HFFc6 (cell line): ENCODE measurements at regions not wholly inside any gene's neighbourhood (a gene's known extent, or its start where the extent isn't known, plus 50 kb on each side); places are given as distances from the start of the nearest gene placed in this dataset.

Experiments
- DNase-seq: peaks from one replicate; pipeline ENCODE4 v3.0.0-alpha.2; 2018
- H3K27ac Mint-ChIP-seq: 2 replicates; pipeline ENCODE4 v1.8.0; 2020; ENCODE audit warnings: mild to moderate bottlenecking, mixed read lengths
- H3K27me3 Mint-ChIP-seq: 2 replicates; pipeline ENCODE4 v1.8.0; 2021; ENCODE audit warnings: mild to moderate bottlenecking, moderate library complexity, mixed read lengths; ENCODE audit not compliant: insufficient read depth
- H3K36me3 Mint-ChIP-seq: 2 replicates; pipeline ENCODE4 v1.8.0; 2021; ENCODE audit warnings: low read depth, mixed read lengths
- H3K4me1 Mint-ChIP-seq: 2 replicates; pipeline ENCODE4 v1.8.0; 2020; ENCODE audit warnings: low read depth, mixed read lengths
- H3K4me3 Mint-ChIP-seq: 2 replicates; pipeline ENCODE4 v1.8.0; 2020; ENCODE audit warnings: mild to moderate bottlenecking, moderate library complexity, mixed read lengths
- H3K9me3 Mint-ChIP-seq: 2 replicates; pipeline ENCODE4 v1.8.0; 2020; ENCODE audit warnings: mild to moderate bottlenecking, mixed read lengths
- TF ChIP-seq, protein P1 (sequence below): fragments of 200-600 bp; sonication (generic); IDR thresholded peaks from 2 replicates; pipeline ENCODE4 v1.5.0; 2021; ENCODE audit warnings: antibody characterized with exemption, mild to moderate bottlenecking

GRCh38 chr1:103177108-103177775, 68.9 kb upstream of the COL11A1 start:
- Mint-ChIP-seq H3K27me3 (no peaks in the 10 kb centered on the region), H3K4me3 (peak overlapping the region; percentile 72), H3K27ac (peak overlapping the region; percentile 89), H3K9me3 (no peaks in the 10 kb centered on the region), H3K4me1 (peaks cover 63% of the 10 kb centered on the region), H3K36me3 (no peaks in the 10 kb centered on the region)
- TF ChIP-seq, protein P1, sequence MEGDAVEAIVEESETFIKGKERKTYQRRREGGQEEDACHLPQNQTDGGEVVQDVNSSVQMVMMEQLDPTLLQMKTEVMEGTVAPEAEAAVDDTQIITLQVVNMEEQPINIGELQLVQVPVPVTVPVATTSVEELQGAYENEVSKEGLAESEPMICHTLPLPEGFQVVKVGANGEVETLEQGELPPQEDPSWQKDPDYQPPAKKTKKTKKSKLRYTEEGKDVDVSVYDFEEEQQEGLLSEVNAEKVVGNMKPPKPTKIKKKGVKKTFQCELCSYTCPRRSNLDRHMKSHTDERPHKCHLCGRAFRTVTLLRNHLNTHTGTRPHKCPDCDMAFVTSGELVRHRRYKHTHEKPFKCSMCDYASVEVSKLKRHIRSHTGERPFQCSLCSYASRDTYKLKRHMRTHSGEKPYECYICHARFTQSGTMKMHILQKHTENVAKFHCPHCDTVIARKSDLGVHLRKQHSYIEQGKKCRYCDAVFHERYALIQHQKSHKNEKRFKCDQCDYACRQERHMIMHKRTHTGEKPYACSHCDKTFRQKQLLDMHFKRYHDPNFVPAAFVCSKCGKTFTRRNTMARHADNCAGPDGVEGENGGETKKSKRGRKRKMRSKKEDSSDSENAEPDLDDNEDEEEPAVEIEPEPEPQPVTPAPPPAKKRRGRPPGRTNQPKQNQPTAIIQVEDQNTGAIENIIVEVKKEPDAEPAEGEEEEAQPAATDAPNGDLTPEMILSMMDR, result no peak
- DNase-seq, result peak; percentile 36

DNA sequence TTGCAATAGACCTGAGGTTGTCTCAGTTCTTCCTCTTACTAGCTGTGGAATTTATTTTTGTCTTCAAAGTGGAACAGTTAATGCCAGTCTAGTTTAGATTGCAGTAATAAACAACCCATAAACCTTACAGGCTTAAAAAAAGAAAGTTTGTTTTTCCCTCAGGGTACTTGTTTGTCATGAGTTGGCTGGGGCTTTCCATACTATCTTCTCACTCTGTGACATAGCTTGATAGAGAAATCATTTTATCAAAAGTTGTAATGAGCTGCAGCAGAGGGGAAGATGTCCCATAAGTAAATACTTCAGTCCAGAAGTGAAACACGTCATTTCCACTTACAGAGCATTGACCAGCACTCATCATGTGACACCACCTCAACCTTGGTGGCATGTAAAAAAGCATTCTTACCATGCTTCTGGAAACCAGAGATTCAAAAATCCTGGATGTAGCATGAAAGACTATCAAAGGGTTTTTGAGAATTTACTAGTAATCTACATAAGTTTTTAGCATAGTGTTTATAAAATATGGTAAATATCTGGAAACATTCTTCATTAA, 62.8 kb upstream of the COL11A1 start:
- DNase-seq, result peak; percentile 53
- peaks cover 31% of the 10 kb centered on the region for H3K4me1 Mint-ChIP-seq
- peaks cover 7% of the 10 kb centered on the region for H3K9me3 Mint-ChIP-seq
- H3K4me3 Mint-ChIP-seq, result no peak overlapping the region
- H3K27me3 Mint-ChIP-seq, result no peaks in the 10 kb centered on the region
- peaks cover 5% of the 10 kb centered on the region for H3K36me3 Mint-ChIP-seq
- TF ChIP-seq, protein P1, result no peak
- H3K27ac Mint-ChIP-seq, result peak overlapping the region; percentile 54; the same call in 1 of the 2 replicates

- H3K4me1 Mint-ChIP-seq, result peaks cover 26% of the 10 kb centered on the region
- no peak for DNase-seq
- no peak overlapping the region for H3K4me3 Mint-ChIP-seq
- peaks cover 12% of the 10 kb centered on the region for H3K9me3 Mint-ChIP-seq
- no peak overlapping the region for H3K27ac Mint-ChIP-seq
- TF ChIP-seq, protein P1, result no peak
- peaks cover 10% of the 10 kb centered on the region for H3K36me3 Mint-ChIP-seq
- no peaks in the 10 kb centered on the region for H3K27me3 Mint-ChIP-seq
Measured at GRCh38 chr1:103170609-103171008, 62.3 kb upstream of the COL11A1 start.

GRCh38 chr1:103162360-103162759, 54.0 kb upstream of the COL11A1 start:
- peaks cover 12% of the 10 kb centered on the region for H3K9me3 Mint-ChIP-seq
- peaks cover 35% of the 10 kb centered on the region for H3K4me1 Mint-ChIP-seq
- H3K27ac Mint-ChIP-seq, result no peak overlapping the region
- H3K4me3 Mint-ChIP-seq, result no peak overlapping the region
- H3K36me3 Mint-ChIP-seq, result peaks cover 22% of the 10 kb centered on the region
- TF ChIP-seq, protein P1, result no peak
- peak; percentile 25 for DNase-seq
- H3K27me3 Mint-ChIP-seq, result no peaks in the 10 kb centered on the region

DNA sequence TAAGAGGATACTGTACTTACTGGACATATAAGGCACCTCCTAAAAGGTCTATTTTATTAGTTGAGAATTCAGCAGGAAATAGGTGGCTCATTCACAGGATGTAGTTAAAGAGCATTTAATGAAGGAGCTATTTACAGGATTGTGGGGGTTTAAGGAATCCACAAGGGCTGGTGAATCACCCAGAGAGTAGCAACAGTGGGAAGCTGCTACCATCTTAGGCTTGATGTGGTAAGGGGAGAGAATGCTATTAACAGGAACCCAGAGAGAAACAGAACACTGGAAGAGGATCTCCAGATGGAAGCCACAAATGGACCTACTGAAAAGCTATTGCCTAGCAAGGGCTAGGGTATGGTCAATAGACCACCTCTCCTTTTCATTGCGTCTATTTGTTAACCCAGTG, 52.0 kb upstream of the COL11A1 start:
- H3K36me3 Mint-ChIP-seq, result peaks cover 9% of the 10 kb centered on the region; the same call in 1 of the 2 replicates
- DNase-seq, result no peak
- H3K27ac Mint-ChIP-seq, result peak overlapping the region; percentile 45; the same call in 1 of the 2 replicates
- H3K4me1 Mint-ChIP-seq, result peaks cover 43% of the 10 kb centered on the region
- TF ChIP-seq, protein P1, result no peak
- no peaks in the 10 kb centered on the region for H3K9me3 Mint-ChIP-seq
- H3K4me3 Mint-ChIP-seq, result peak overlapping the region; percentile 52
- no peaks in the 10 kb centered on the region for H3K27me3 Mint-ChIP-seq
